Cerebellar cortex (tissue), 1 donor: ENCODE measurements at regions not wholly inside any gene's neighbourhood (a gene's known extent, or its start where the extent isn't known, plus 50 kb on each side); places are given as distances from the start of the nearest gene placed in this dataset.
"Not testable (repeated sequence)": the region's sequence is repeated elsewhere in the genome, so short reads cannot be mapped to it uniquely, and the experiment has no call there.

ENCODE experiments used
- DNase-seq: peaks from one replicate; pipeline ENCODE4 v3.0.0-alpha.2; 2015; ENCODE audit warnings: low spot score

DNA sequence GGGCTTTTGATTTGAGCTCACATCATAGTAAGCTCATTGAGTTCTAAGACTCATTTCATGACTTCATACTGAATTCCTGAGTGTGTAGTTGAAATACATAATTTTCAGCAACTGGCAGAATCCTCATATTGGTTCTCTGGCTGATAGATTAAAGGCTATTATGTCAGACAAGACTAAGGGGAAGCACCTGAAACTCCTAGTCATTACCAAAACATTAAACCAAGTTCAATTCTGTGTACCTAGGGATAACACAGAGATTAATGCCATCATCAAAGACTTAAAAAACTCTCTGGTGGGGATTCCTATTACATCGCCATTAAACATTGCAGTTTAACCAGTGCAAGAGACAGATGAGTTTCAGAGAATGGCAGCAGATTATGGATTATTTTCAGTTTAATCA, 339.1 kb downstream of the PTPRC start:
- DNase-seq = no peak

- no peak for DNase-seq
These were observed 339.7 kb downstream of the PTPRC start for GRCh38 chr1:198978523-198978922.

- no peak for DNase-seq
These were observed 347.2 kb downstream of the PTPRC start for GRCh38 chr1:198986036-198986435.

DNA sequence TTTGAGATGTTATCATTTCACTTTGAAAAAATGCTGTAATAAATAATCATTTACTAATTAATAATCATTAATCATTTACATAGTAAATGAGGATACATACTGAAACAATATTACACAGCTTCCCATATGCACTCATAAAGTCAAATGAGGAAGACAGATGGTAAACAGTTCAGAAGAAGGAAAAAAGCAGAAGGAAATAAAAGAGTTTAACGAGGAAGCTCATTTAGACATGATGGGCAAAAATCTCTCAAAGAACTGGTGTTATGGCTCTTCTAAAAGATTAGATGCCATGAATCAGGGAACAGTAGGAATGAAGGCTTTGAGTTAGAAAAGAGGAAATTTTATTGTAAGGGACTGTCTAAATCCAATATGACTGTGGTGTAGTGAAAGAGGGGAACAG, 347.6 kb downstream of the PTPRC start:
- DNase-seq = no peak

- no peak for DNase-seq
These were observed 363.8 kb downstream of the PTPRC start for GRCh38 chr1:199002661-199003060.

DNA sequence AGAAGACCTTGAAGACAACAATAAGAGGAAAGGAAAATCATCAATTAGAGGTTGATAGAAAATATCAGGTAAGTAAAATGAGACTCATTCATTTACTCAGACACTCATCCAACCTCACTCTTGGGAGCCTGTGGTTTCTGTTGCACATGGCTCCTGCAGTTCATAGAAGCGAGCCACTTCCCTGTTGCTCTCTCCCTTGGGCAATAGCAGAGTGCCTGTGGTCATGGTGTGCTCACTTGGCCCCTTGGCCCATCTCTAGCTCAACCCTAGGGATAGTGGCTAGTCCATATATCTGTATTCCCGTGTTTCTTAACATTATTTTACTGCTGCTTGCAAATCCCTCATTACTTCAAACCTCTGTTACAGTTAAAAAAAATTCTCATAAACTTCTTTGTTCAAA, 368.6 kb downstream of the PTPRC start:
- DNase-seq = no peak

DNA sequence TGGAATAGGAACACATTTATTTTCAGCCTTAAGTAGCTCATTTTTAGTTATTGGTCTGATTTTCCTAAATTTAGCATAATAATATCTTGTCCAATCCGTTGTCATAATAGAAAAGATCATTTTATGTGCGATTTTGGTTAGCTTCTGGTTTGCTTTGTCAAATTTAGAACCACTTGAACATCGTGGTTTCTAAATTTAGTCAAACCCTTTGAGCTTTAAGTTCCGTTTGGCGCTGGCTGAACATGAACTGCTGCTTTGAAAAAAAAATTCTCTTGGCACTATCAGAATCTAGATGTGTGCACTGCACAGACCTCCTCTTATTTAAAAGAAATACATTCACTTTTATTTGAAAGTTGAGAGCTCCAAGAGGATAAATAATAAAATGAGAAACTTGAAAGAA, 370.6 kb downstream of the PTPRC start:
- DNase-seq = no peak

DNA sequence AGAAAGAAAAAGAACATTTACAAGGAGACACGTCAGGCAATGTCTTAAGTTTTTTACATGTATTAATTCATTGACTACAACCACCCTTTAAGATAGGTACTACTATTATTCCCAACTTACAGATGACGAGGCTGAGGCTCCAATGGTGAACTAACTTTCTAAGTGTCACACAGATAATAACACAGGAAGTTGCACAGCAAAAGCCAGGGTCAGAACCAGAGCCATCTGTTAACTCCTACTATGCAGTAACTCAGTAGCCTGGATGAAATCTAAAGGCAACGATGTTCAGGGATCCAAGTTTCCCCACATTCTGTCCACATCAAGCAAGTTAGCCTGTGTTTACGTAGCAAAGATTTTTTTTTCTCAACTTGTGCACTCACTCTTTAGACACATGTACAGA, 371.7 kb downstream of the PTPRC start:
- no peak for DNase-seq

GRCh38 chr1:199010933-199011332, 372.1 kb downstream of the PTPRC start:
- DNase-seq = no peak

- DNase-seq = no peak
These were observed 377.0 kb downstream of the PTPRC start for GRCh38 chr1:199015799-199016198.

GRCh38 chr1:199018471-199019135, 379.8 kb downstream of the PTPRC start:
- DNase-seq = no peak

GRCh38 chr1:199020051-199020450, 381.2 kb downstream of the PTPRC start:
- no peak for DNase-seq

DNA sequence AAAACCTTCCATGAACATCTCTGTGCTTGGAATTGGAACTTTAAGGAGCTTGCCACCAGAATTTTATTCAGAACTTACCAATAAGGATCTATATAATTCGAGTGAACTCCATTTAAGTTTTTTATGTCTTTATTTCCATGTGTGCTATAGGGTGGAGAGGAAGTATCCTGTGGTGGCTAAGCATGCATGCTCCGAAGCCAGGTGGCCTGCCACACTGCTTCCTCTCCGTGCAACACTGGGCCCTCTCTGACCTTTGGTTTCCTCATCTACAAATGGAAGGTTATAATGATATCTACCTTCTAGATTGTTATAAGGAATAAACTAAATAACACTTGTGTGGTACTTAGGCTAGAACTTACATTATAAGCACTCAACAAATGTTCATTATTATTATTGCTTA, 382.1 kb downstream of the PTPRC start:
- DNase-seq = no peak

DNA sequence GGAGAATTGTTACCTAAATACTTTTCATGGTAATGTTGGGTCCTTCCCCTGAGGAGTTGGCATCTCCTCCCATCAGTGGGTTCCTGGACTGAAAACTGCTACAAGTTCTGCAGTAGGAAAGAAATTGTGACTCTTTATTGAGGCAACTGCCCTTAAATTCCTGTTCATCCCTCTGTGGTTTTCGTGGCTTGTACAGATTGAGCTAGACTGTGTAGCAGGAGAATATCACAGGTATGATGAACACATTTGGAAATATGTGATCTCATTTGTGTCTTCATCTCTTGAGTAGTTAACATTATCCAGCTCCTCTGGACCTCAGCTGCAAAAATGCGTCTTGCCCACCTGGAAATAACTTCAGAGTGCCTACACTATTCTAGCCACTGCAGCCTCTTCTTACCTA, 390.6 kb downstream of the PTPRC start:
- DNase-seq = no peak

DNA sequence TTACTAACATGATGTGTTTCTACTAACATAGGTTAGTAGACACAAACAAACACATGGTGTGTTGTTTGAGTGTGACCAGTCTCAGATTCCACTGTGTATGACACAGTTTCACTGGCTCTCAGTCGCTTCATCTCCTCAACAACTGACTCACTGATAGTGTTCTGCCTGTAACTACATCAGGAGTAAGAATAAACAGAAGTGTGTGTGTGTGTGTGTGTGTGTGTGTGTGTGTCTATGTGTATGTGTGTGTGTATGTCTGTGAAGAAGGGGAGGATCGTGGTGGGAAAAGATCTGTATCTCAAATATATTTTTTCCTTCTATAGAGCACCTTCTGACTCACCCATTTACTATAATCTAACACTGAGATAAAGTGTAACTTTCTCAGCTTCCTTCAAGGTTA, 391.0 kb downstream of the PTPRC start:
- DNase-seq = no peak

- not testable (repeated sequence) for DNase-seq
These were observed 391.7 kb downstream of the PTPRC start for GRCh38 chr1:199030541-199030940.

- DNase-seq = not testable (repeated sequence)
These were observed 392.3 kb downstream of the PTPRC start for GRCh38 chr1:199031170-199031569.

DNA sequence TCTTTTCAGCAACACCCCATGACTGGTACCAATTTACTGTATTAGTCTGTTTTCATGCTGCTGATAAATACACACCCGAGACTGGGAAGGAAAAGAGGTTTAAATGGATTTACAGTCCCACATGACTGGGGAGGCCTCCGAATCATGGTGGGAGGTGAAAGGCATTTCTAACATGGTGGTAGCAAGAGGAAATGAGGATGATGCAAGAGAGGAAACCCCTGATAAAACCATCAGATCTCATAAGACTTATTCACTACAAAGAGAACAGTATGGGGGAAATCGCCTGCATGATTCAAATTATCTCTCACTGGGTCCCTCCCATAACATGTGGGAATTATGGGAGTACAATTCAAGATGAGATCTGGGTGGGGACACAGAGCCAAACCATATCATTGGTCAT, 393.6 kb downstream of the PTPRC start:
- not testable (repeated sequence) for DNase-seq

DNA sequence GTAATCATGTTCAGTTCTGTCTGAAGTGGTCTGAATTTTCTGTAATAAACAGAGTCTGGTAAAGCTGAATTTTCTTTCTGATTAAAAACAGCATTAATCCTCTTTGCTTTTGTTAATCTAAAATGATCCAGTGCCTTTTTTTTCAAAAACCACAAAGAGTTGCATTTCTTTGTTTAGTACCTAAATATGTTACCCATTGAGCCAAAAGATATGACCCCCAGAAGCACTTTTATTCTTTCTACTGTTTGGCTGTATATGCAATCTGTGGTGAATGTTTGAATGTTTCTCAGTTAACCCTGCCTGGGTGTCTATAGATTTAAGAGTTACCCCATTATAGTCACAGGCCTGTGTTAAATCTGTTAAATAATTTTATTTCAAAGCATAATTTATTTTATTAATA, 394.8 kb downstream of the PTPRC start:
- no peak for DNase-seq

GRCh38 chr1:199038156-199038555, 399.3 kb downstream of the PTPRC start:
- DNase-seq = no peak

DNA sequence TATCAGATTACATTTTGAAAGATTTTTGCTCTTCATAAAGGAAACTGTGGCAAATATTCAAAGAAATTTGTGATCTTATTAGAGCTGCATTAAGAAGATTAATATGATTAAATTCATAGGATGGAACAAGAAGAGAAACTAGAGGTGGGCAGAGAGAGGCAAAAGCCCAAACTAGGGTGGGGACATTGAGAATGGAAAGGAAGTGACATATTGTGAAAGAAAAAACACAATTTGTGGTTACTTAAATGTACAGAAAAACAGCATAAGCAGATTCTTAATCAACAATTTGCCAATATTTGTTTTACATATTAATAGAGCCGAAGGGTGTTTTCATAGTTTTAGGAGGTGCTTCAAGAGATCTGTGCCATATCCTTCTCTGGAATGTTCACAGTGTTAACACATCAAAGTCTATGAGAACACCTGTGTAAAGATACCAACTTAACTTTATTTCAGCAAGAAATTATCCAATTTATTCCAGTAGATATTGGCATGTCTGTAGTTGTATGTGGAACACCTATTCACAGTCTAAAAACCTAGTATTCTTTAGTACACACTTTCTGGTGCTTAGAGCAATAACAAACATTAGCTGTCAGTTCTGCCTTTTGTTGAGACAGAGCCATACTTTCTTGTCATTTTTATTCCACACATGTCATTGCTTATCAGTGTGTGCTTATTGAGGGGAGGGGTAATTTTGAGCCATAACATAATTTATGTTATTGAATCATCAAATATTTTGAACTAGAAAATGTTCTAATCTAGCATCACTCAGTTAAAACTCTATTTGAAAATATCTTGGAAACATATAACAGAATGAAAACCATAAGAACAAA, 401.5 kb downstream of the PTPRC start:
- no peak for DNase-seq

DNA sequence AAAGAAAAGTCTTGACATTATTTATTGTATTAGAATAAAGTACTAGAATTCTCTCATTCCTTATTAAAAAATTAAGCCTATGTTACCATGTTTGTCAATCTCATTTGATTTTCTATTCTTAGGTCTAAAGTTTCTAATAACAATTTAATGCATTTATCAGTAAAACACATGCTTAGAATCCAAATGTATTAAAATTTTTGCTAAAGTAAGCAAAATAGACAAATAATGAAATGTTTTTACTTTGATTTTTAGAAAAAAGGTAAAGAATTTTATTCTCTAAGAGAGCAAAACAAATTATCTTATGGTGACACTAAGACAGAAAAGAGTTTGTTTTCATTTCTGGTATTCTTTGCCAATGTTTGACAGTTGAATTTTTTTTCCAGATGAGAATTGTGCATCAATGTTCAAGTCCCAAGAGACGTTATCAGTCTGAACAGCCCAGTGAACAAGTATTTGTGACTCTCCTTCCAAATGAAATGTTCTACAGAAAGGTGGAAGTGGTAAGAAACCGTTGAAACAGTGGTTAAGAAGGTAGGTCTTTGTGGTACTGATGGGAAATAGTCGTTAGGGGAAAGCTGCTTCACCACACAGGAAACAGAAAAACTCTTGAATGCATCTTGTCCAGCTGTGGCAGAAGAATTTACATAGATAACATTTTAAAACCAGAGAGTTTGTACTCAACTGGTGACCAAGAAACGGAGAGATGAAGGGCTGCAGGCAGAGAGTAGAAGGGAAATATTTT, 402.5 kb downstream of the PTPRC start:
- no peak for DNase-seq

DNA sequence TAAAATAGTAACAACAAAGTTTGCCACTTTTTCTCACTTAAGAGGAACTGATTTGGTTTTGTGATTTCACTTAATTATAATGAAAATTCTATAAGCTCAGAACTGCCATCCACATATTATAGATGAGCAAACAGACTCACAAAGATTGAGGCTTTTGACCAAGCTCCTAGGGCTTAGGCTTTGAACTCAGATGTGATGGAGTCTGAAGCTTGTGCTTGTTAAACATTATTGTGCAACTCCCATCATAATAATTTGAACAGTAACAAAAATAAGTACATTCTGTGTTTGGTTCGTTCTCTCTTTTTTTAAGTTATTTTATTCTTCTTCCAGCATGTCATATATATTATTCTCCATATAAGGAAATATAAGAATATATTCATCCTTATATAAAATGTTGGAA, 403.4 kb downstream of the PTPRC start:
- DNase-seq = no peak
